Transverse colon (tissue), 4 donors: ENCODE measurements at regions not wholly inside any gene's neighbourhood (a gene's known extent, or its start where the extent isn't known, plus 50 kb on each side); places are given as distances from the start of the nearest gene placed in this dataset.

Experiments used
- DNase-seq: peaks from one replicate; pipeline ENCODE4 v3.0.0-alpha.2; 2019
- H3K27ac ChIP-seq, 4 donors: fragments of 200-600 bp; sonication (generic); 2 replicates each; pipeline ENCODE4 v1.5.1; 2016 to 2018; ENCODE audit warnings: inconsistent platforms in 4 of 4
- H3K27me3 ChIP-seq: fragments of 200-600 bp; sonication (generic); 2 replicates; pipeline ENCODE4 v1.5.1; 2017; ENCODE audit warnings: inconsistent platforms
- H3K36me3 ChIP-seq, 4 donors: fragments of 200-600 bp; sonication (generic); 2 replicates each; pipeline ENCODE4 v1.5.1; 2017 to 2019; ENCODE audit warnings: inconsistent platforms in 4 of 4
- H3K4me1 ChIP-seq, 4 donors: fragments of 200-600 bp; sonication (generic); 2 replicates each; pipeline ENCODE4 v1.5.1; 2017 to 2020; ENCODE audit warnings: inconsistent platforms in 4 of 4
- H3K4me3 ChIP-seq, 4 donors: fragments of 200-600 bp; sonication (generic); 1 replicate in 1 of 4; 2 replicates in 3 of 4; pipeline versions ENCODE4 v1.5.1 to v1.6.1; 2017 to 2019; ENCODE audit warnings: inconsistent platforms in 4 of 4
- H3K9me3 ChIP-seq, 2 donors: fragments of 200-600 bp; sonication (generic); 2 replicates each; pipeline ENCODE4 v1.5.1; 2017 to 2019; ENCODE audit warnings: inconsistent platforms in 2 of 2
- CTCF ChIP-seq, 5 experiments: fragments of 200-600 bp in 3 of 5; fragments of 450-650 bp in 2 of 5; sonication (generic) in 3 of 5; IDR thresholded peaks; 1 replicate in 2 of 5; 2 replicates in 3 of 5; pipeline ENCODE4 v1.5.1; 2016 to 2017; ENCODE audit warnings: antibody characterized with exemption in 5 of 5, inconsistent platforms in 3 of 5, mild to moderate bottlenecking in 2 of 5, moderate library complexity in 1 of 5
- EP300 ChIP-seq: sonication (generic); formaldehyde crosslinking; IDR thresholded peaks from one replicate; pipeline ENCODE4 v1.6.1; 2017; ENCODE audit warnings: antibody characterized with exemption, low read depth
- POLR2A ChIP-seq: fragments of 450-650 bp; IDR thresholded peaks from one replicate; pipeline ENCODE4 v1.6.1; 2016; ENCODE audit warnings: antibody characterized with exemption, mild to moderate bottlenecking, moderate library complexity
- POLR2AphosphoS5 ChIP-seq, 3 donors: sonication (generic); formaldehyde crosslinking; IDR thresholded peaks; one replicate each; pipeline ENCODE4 v1.6.1; 2016; ENCODE audit warnings: antibody characterized with exemption in 3 of 3
- WGBS, 2 donors: methylation state at CpG; one replicate each; pipeline ENCODE4 v1.1.5; 2018; ENCODE audit warnings: low coverage in 1 of 2; 5-methylcytosine and 5-hydroxymethylcytosine counted together
- in situ Hi-C, 4 donors: fragments of 200-750 bp; cut with MboI; loops; one replicate each; pipeline versions ENCODE4 v1.15.0 to v1.15.1; 2017; ENCODE audit warnings: low sequenced_read_pairs in 3 of 4, low pct_ligation_motif_present in 1 of 4, low pct_unique_long_range_greater_than_20kb in 1 of 4
- intact Hi-C: fragments of 100-400 bp; cut with DNase I; formaldehyde crosslinking; loops from one replicate; pipeline ENCODE4 v1.15.1; 2023; ENCODE audit warnings: low total_unique reads

DNA sequence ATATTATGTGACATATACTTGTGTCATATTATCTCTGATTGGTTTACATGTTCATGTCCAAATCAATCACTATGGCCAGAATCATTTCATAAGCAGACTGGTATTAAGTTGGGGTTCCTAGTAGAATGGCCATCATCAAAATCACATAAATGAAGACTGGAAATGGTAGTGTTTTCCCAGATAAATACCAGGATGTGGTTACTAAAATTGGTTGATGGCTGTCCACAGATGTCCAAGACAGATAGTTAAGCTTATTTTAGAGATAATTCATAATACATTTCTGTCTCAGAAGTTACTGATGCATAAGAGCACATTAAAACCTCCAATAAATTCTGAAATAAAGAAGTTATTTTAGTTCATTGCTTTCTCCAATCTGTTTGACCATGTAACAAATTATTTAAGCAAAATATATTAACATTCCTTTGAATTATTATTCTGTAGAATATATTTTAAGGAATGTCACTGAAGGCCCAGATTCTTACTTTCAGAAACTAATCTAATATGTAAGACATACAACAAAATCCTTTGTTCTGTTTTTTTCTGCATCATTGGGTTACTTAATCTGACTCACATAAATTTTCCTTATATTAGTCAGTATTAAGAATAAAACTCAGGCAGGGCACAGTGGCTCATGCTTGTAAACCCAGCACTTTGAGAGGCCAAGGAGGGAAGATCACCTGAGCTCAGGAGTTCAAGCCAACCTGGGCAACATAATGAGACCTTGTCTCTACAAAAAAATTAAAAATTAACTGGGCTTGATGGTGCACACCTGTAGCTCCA is 483.9 kb downstream of the PTPRC start:
- Histone ChIP-seq H3K4me1 (no peaks in the 10 kb centered on the region), H3K27ac (no peak overlapping the region), H3K36me3 (no peaks in the 10 kb centered on the region), H3K9me3 (no peaks in the 10 kb centered on the region), H3K27me3 (no peaks in the 10 kb centered on the region), H3K4me3 (no peak overlapping the region)
- no peak for DNase-seq
- TF ChIP-seq CTCF (IDR thresholded peaks at IDR 0.05) (no peak), EP300 (no peak), POLR2AphosphoS5 (IDR thresholded peaks at IDR 0.05) (no peak), POLR2A (no peak)
- intact Hi-C loops = no loop called here
- in situ Hi-C loops = loop anchor here in 2 of 4 donors (25.0 kb wide), 1 partner anchor 360 kb away; no protein-coding TSS in a partner anchor

- intact Hi-C loops (no loop called here), in situ Hi-C loops (loop anchor here in 2 of 4 donors (25.0 kb wide), 1 partner anchor 361 kb away; no protein-coding TSS in a partner anchor)
- Histone ChIP-seq H3K9me3 (no peaks in the 10 kb centered on the region), H3K36me3 (no peaks in the 10 kb centered on the region), H3K27ac (no peak overlapping the region), H3K27me3 (no peaks in the 10 kb centered on the region), H3K4me1 (no peaks in the 10 kb centered on the region), H3K4me3 (no peak overlapping the region)
- WGBS, 2 donors = 71 to 78% methylated on average over 4 of the region's 4 CpGs
- TF ChIP-seq POLR2A (no peak), CTCF (IDR thresholded peaks at IDR 0.05) (no peak), EP300 (no peak), POLR2AphosphoS5 (IDR thresholded peaks at IDR 0.05) (no peak)
- no peak for DNase-seq
These were observed 484.8 kb downstream of the PTPRC start for GRCh38 chr1:199123615-199124014.

- Histone ChIP-seq H3K27ac (no peak overlapping the region), H3K9me3 (no peaks in the 10 kb centered on the region), H3K4me3 (no peak overlapping the region), H3K4me1 (no peaks in the 10 kb centered on the region), H3K27me3 (no peaks in the 10 kb centered on the region), H3K36me3 (no peaks in the 10 kb centered on the region)
- in situ Hi-C loops = loop anchor here in 2 of 4 donors (25.0 kb wide), 1 partner anchor 362 kb away; no protein-coding TSS in a partner anchor
- TF ChIP-seq POLR2A (no peak), EP300 (no peak), CTCF (IDR thresholded peaks at IDR 0.05) (no peak), POLR2AphosphoS5 (IDR thresholded peaks at IDR 0.05) (no peak)
- WGBS, 2 donors = 75 to 87% methylated on average over 1 of the region's 1 CpG
- DNase-seq = no peak
- intact Hi-C loops = no loop called here
These were observed 485.5 kb downstream of the PTPRC start for GRCh38 chr1:199124351-199124750.

DNA sequence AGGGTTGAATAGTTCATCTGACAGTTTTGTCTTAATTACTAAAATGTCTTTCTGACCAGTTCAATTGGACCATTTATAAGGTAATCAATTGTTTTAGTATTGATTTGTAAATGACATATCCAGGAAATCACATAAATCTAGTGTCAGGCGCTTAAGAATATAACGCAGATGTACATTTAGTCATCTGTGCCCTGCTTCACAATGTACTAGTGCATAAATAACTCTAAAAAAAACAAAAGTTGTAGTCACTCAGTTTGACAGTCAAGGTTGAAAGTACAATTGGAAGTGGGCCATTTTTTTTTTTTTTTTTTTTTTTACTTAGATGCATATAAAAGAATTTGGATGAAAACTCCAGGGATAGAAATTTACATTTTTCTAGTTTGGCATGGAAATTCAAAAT is 490.4 kb downstream of the PTPRC start:
- no peak overlapping the region for H3K27ac ChIP-seq
- H3K4me1 ChIP-seq = no peaks in the 10 kb centered on the region
- no peaks in the 10 kb centered on the region for H3K36me3 ChIP-seq
- in situ Hi-C loops = no loop called here
- no peak for DNase-seq
- no peaks in the 10 kb centered on the region for H3K27me3 ChIP-seq
- no peak overlapping the region for H3K4me3 ChIP-seq
- no peaks in the 10 kb centered on the region for H3K9me3 ChIP-seq
- intact Hi-C loops = no loop called here
- TF ChIP-seq POLR2AphosphoS5 (IDR thresholded peaks at IDR 0.05) (no peak), EP300 (no peak), POLR2A (no peak), CTCF (IDR thresholded peaks at IDR 0.05) (no peak)
- WGBS, 2 donors = 21 to 52% methylated on average over 2 of the region's 2 CpGs
